Stimulated activated naive B cell treated with anti-CD40 and anti-IgM and Interleukin-4, amounts not matched to agents 10 μg/mL and 1 μg/mL and 100 μg/mL, for 72 hours (primary cell): ENCODE measurements at regions not wholly inside any gene's neighbourhood (a gene's known extent, or its start where the extent isn't known, plus 50 kb on each side); places are given as distances from the start of the nearest gene placed in this dataset.

Source experiments
- ATAC-seq, 2 donors: fragments of 150-1000 bp; cut with Tn5 transposase; replicated peaks; 2 replicates each; pipeline ENCODE4 v1.10.0; 2021; ENCODE audit warnings: moderate library complexity in 1 of 2
- DNase-seq: peaks from one replicate; pipeline ENCODE4 v3.0.0; 2021
- H3K27ac Mint-ChIP-seq: one replicate; pipeline ENCODE4 v1.8.0; 2022; ENCODE audit warnings: mild to moderate bottlenecking, mixed read lengths
- H3K27me3 Mint-ChIP-seq, 2 donors: one replicate each; pipeline ENCODE4 v1.8.0; 2022; ENCODE audit warnings: mixed read lengths in 2 of 2
- H3K36me3 Mint-ChIP-seq, 2 donors: one replicate each; pipeline ENCODE4 v1.8.0; 2022; ENCODE audit warnings: mixed read lengths in 2 of 2, mild to moderate bottlenecking in 1 of 2
- H3K4me1 Mint-ChIP-seq, 2 donors: one replicate each; pipeline ENCODE4 v1.8.0; 2022; ENCODE audit warnings: mixed read lengths in 2 of 2, mild to moderate bottlenecking in 1 of 2
- H3K4me3 Mint-ChIP-seq, 2 donors: one replicate each; pipeline ENCODE4 v1.8.0; 2022; ENCODE audit warnings: mild to moderate bottlenecking in 2 of 2, mixed read lengths in 2 of 2, moderate library complexity in 1 of 2
- H3K9me3 Mint-ChIP-seq, 2 donors: one replicate each; pipeline ENCODE4 v1.8.0; 2022; ENCODE audit warnings: mixed read lengths in 2 of 2, mild to moderate bottlenecking in 1 of 2

GRCh38 chr2:120969613-120970355 lies 234.1 kb downstream of the GLI2 start:
- no peak overlapping the region for H3K4me3 Mint-ChIP-seq
- H3K36me3 Mint-ChIP-seq, result no peaks in the 10 kb centered on the region
- DNase-seq (no peak), ATAC-seq (no peak)
- peaks cover 0 to 4% of the 10 kb centered on the region in 2 donors for H3K9me3 Mint-ChIP-seq
- no peaks in the 10 kb centered on the region for H3K4me1 Mint-ChIP-seq
- H3K27me3 Mint-ChIP-seq, result no peaks in the 10 kb centered on the region
- H3K27ac Mint-ChIP-seq, result no peak overlapping the region

GRCh38 chr2:120971866-120972265 lies 236.2 kb downstream of the GLI2 start:
- no peak overlapping the region for H3K4me3 Mint-ChIP-seq
- no peak overlapping the region for H3K27ac Mint-ChIP-seq
- no peaks in the 10 kb centered on the region for H3K4me1 Mint-ChIP-seq
- no peaks in the 10 kb centered on the region for H3K27me3 Mint-ChIP-seq
- no peaks in the 10 kb centered on the region for H3K36me3 Mint-ChIP-seq
- no peak for DNase-seq
- ATAC-seq, result no peak
- H3K9me3 Mint-ChIP-seq, result peaks cover 0 to 4% of the 10 kb centered on the region in 2 donors

DNA sequence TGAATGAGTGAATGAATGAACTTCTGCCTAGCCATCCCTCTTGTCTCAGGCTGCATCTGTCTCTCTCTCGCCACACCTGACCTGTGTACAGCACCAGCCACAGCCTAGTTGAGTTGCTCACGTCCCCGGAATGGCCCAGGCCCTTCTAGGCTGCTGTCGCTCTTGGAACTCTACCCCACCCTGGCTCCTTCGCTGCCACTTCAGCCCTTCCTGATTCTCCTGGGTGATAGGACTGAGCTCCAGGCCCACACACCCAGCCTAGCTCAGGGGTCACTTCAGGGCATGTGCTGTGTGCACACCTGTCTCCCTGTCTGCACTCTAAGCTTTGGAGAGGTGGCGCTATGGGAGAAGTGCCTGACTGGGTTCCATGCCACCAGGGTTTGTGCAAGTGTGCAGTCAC lies 236.6 kb downstream of the GLI2 start:
- H3K36me3 Mint-ChIP-seq, result no peaks in the 10 kb centered on the region
- DNase-seq (no peak), ATAC-seq (no peak)
- no peaks in the 10 kb centered on the region for H3K4me1 Mint-ChIP-seq
- no peak overlapping the region for H3K27ac Mint-ChIP-seq
- peaks cover 0 to 4% of the 10 kb centered on the region in 2 donors for H3K9me3 Mint-ChIP-seq
- no peaks in the 10 kb centered on the region for H3K27me3 Mint-ChIP-seq
- H3K4me3 Mint-ChIP-seq, result no peak overlapping the region

DNA sequence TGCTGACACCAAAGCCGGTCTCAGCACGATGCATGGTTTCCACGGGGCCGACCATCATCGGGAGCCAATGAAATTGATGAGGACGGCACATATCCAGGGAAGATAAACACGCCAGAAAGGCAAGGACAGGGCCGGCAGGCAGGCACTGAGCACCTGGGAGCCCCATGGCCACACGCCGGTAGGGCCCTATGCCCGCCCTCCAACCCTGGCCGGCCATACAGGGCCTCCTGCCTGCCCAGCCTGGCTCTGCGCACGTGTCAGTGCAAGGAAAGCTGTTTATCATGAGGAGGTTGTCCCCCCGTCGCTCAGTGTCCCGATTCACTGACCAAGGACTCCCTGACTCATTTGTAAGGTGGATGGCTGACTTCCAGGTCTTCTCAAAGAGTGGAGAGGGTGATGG lies 237.5 kb downstream of the GLI2 start:
- Mint-ChIP-seq H3K27ac (no peak overlapping the region), H3K36me3 (no peaks in the 10 kb centered on the region), H3K9me3 (peaks cover 0 to 4% of the 10 kb centered on the region in 2 donors), H3K4me1 (no peaks in the 10 kb centered on the region), H3K4me3 (no peak overlapping the region), H3K27me3 (no peaks in the 10 kb centered on the region)
- DNase-seq (no peak), ATAC-seq (no peak)

DNA sequence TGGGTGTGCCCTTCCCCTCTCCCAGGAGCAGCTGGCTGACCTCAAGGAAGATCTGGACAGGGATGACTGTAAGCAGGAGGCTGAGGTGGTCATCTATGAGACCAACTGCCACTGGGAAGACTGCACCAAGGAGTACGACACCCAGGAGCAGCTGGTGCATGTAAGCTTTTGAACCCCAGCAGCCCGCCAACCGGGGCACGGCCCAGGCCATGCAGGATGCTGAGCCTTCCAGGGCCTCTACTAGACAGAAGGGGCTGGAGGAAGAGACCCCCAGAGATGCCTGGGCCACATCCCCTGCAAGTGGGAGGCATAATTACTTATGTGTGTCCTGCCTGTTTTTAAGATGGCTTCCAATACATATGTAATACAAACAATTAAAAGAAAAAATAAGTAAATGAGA lies 239.3 kb downstream of the GLI2 start:
- Mint-ChIP-seq H3K4me3 (no peak overlapping the region), H3K9me3 (peaks cover 0 to under 1% of the 10 kb centered on the region in 2 donors), H3K27me3 (no peaks in the 10 kb centered on the region), H3K27ac (no peak overlapping the region), H3K36me3 (no peaks in the 10 kb centered on the region), H3K4me1 (no peaks in the 10 kb centered on the region)
- DNase-seq (no peak), ATAC-seq (no peak)

GRCh38 chr2:120976501-120977307 lies 241.0 kb downstream of the GLI2 start:
- Mint-ChIP-seq H3K36me3 (no peaks in the 10 kb centered on the region), H3K27me3 (no peaks in the 10 kb centered on the region), H3K27ac (no peak overlapping the region), H3K9me3 (peaks cover 0 to 3% of the 10 kb centered on the region in 2 donors), H3K4me1 (no peaks in the 10 kb centered on the region), H3K4me3 (no peak overlapping the region)
- no peak for DNase-seq
- no peak for ATAC-seq

DNA sequence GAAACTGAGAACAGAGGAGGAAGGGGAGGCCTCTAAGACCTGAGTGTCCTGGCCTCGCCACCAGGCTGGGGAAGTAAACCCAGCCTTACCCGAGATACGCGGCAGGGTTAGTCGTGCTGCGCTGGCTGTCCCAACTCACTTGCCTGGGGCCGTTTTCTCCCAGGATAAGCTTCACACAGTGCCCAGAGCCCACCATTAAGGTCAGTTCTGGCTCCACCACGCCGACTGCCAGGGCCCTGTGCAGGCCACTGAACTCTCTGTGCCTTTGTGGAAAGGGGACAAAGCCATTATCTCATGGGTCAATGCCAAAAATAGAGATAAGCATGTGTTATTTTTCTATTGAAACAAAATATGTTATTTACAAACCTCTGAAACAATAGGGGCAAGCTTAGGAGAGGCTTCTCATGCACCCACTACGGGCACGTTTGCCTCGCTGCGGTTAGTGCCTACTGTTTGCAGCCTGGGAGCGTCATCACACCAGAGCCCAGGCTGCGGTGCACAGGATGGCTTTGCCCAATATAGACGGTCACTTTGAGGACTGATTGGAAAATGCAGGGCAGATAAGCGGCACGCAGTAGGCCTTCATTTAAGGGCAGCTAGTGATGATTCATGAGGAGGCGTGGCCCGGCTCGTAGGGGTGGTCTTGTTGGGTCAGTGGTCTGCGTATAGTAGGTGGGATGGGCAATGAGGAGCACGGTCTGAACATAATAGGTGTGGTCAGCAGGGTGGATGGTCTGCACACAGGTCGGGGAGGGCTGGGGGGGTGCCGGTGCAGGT lies 242.1 kb downstream of the GLI2 start:
- H3K27ac Mint-ChIP-seq, result no peak overlapping the region
- no peaks in the 10 kb centered on the region for H3K27me3 Mint-ChIP-seq
- no peak for DNase-seq
- no peak overlapping the region for H3K4me3 Mint-ChIP-seq
- ATAC-seq, result no peak
- no peaks in the 10 kb centered on the region for H3K4me1 Mint-ChIP-seq
- no peaks in the 10 kb centered on the region for H3K36me3 Mint-ChIP-seq
- H3K9me3 Mint-ChIP-seq, result peaks cover 0 to 3% of the 10 kb centered on the region in 2 donors

- Mint-ChIP-seq H3K9me3 (peaks cover 0 to 3% of the 10 kb centered on the region in 2 donors), H3K27me3 (no peaks in the 10 kb centered on the region), H3K4me1 (no peaks in the 10 kb centered on the region), H3K27ac (no peak overlapping the region), H3K36me3 (no peaks in the 10 kb centered on the region), H3K4me3 (no peak overlapping the region)
- no peak for ATAC-seq
- DNase-seq, result no peak
Measured at GRCh38 chr2:120978359-120979050, 242.8 kb downstream of the GLI2 start.

DNA sequence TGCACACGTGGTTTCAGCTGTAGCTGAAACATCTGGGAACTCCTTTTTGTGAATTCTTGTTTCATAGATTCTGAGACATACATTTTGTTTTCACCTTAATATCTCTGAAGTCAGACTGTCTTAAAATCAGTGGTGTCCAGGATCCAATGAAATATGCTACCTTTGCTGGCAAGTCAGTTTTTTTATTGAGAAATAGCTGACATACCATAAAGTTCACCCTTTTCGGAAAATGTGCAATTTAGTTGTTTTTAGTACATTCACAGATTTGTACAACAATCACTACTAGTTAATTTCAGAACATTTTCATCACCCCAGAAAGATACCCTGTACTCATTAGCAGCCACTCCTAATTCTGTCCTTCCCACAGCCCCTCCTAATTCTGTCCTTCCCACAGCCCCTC lies 243.7 kb downstream of the GLI2 start:
- ATAC-seq (no peak), DNase-seq (no peak)
- Mint-ChIP-seq H3K4me3 (no peak overlapping the region), H3K4me1 (no peaks in the 10 kb centered on the region), H3K9me3 (peaks cover 0 to 3% of the 10 kb centered on the region in 2 donors), H3K36me3 (no peaks in the 10 kb centered on the region), H3K27ac (no peak overlapping the region), H3K27me3 (no peaks in the 10 kb centered on the region)

GRCh38 chr2:120979921-120980320 lies 244.3 kb downstream of the GLI2 start:
- no peak for DNase-seq
- no peaks in the 10 kb centered on the region for H3K27me3 Mint-ChIP-seq
- no peaks in the 10 kb centered on the region for H3K4me1 Mint-ChIP-seq
- no peak for ATAC-seq
- H3K9me3 Mint-ChIP-seq, result peaks cover 0 to 3% of the 10 kb centered on the region in 2 donors
- H3K4me3 Mint-ChIP-seq, result no peak overlapping the region
- no peaks in the 10 kb centered on the region for H3K36me3 Mint-ChIP-seq
- no peak overlapping the region for H3K27ac Mint-ChIP-seq

- Mint-ChIP-seq H3K9me3 (peaks cover 0 to 3% of the 10 kb centered on the region in 2 donors), H3K4me3 (no peak overlapping the region), H3K36me3 (no peaks in the 10 kb centered on the region), H3K27ac (no peak overlapping the region), H3K27me3 (no peaks in the 10 kb centered on the region), H3K4me1 (no peaks in the 10 kb centered on the region)
- DNase-seq (no peak), ATAC-seq (no peak)
Measured at GRCh38 chr2:120981443-120981842, 245.8 kb downstream of the GLI2 start.

DNA sequence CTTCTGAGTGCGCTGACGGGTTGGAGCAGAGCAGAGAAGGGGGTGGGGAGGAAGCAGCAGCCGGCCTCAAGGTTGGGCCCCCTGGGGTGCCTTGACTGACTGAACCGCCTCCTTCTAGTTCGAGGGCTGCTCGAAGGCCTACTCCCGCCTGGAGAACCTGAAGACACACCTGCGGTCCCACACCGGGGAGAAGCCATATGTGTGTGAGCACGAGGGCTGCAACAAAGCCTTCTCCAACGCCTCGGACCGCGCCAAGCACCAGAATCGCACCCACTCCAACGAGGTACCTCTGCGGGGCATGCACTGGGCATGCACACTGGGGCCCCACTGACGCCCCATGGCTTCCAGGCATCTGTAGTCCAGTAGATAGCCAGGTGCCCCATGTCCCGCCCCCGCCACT lies 246.9 kb downstream of the GLI2 start:
- DNase-seq (no peak), ATAC-seq (no peak)
- Mint-ChIP-seq H3K27ac (no peak overlapping the region), H3K9me3 (peaks cover 0 to 3% of the 10 kb centered on the region in 2 donors), H3K27me3 (no peaks in the 10 kb centered on the region), H3K4me3 (no peak overlapping the region), H3K4me1 (no peaks in the 10 kb centered on the region), H3K36me3 (no peaks in the 10 kb centered on the region)

DNA sequence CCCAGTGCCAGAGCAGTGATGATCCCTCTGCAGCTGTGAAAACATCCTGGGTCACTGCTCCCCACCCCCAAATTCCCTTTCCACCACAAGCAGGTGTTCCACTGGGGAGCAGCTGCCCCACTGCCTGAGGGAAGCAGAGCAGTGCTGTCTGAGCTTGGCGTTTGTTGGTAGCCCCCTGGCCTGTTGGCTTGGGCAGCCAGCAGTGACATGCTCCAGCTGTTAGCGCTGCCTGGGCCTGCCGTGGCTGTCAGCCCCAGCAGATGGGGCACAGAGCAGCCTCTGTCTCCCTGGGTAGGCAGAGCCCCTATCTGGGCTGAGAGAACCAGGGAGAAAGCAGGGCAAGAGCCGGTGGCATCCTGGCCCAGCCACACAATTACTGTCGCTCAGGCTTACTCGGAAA lies 247.7 kb downstream of the GLI2 start:
- Mint-ChIP-seq H3K36me3 (no peaks in the 10 kb centered on the region), H3K4me1 (no peaks in the 10 kb centered on the region), H3K9me3 (peaks cover 0 to 3% of the 10 kb centered on the region in 2 donors), H3K4me3 (no peak overlapping the region), H3K27me3 (no peaks in the 10 kb centered on the region), H3K27ac (no peak overlapping the region)
- ATAC-seq (no peak), DNase-seq (no peak)

- no peak for DNase-seq
- Mint-ChIP-seq H3K27ac (no peak overlapping the region), H3K4me3 (no peak overlapping the region), H3K36me3 (no peaks in the 10 kb centered on the region), H3K27me3 (no peaks in the 10 kb centered on the region), H3K4me1 (no peaks in the 10 kb centered on the region), H3K9me3 (peaks cover 0 to 3% of the 10 kb centered on the region in 2 donors)
- ATAC-seq, result no peak
Measured at GRCh38 chr2:120984046-120984445, 248.4 kb downstream of the GLI2 start.
